Renal cortex interstitium (tissue), 11 donors: ENCODE measurements at regions not wholly inside any gene's neighbourhood (a gene's known extent, or its start where the extent isn't known, plus 50 kb on each side); places are given as distances from the start of the nearest gene placed in this dataset.
"Not testable (repeated sequence)": the region's sequence is repeated elsewhere in the genome, so short reads cannot be mapped to it uniquely, and the experiment has no call there.

Experiments used
- DNase-seq, 11 donors: peaks; one replicate each; pipeline ENCODE4 v3.0.0-alpha.2; 2013; ENCODE audit warnings: low read depth in 9 of 11, low spot score in 4 of 11; ENCODE audit errors: extremely low read depth in 1 of 11

GRCh38 chr3:65181391-65181871 is 493.6 kb upstream of the ADAMTS9 start:
- DNase-seq = no peak

DNA sequence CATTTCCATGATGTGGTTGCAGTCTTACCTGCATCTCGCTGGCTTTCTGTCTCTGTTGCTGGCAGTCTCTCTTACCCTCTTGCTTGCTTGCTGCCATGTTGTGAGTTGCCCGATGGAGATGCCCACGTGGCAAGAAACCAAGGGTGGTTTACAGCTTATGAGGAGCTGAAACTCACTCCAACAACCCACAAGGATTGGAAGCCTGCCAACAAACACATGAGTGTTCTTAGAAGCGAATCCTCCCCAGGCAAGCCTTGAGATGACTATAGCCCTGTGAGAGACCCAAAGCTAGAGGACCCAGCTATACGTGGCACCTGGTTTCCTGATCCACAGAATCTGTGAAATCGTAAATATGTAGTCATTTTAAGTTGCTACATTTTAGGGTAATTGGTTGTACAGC is 490.9 kb upstream of the ADAMTS9 start:
- DNase-seq = no peak

DNA sequence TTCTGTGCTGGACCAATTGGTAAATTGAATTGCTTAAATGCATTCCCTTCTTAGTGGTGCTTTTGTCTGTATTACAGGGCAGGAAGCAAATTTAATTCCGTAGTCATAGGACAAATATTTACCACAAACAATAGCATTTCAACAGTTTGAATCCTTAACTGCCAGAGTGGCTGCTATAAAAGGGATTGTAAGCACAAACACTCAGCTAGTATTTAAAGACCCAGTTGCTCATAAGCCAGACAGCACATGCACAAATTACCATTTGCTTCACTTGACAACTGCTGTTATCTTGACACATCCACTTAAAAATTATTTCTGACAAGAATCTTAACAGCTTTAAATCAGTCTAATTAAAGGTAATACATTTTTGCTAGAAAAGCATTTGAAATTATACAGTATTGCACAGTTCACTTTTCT is 490.2 kb upstream of the ADAMTS9 start:
- DNase-seq = no peak

GRCh38 chr3:65174713-65175112 is 486.9 kb upstream of the ADAMTS9 start:
- DNase-seq = no peak

GRCh38 chr3:65173841-65174240 is 486.0 kb upstream of the ADAMTS9 start:
- DNase-seq = no peak

GRCh38 chr3:65172209-65172608 is 484.4 kb upstream of the ADAMTS9 start:
- no peak for DNase-seq

DNA sequence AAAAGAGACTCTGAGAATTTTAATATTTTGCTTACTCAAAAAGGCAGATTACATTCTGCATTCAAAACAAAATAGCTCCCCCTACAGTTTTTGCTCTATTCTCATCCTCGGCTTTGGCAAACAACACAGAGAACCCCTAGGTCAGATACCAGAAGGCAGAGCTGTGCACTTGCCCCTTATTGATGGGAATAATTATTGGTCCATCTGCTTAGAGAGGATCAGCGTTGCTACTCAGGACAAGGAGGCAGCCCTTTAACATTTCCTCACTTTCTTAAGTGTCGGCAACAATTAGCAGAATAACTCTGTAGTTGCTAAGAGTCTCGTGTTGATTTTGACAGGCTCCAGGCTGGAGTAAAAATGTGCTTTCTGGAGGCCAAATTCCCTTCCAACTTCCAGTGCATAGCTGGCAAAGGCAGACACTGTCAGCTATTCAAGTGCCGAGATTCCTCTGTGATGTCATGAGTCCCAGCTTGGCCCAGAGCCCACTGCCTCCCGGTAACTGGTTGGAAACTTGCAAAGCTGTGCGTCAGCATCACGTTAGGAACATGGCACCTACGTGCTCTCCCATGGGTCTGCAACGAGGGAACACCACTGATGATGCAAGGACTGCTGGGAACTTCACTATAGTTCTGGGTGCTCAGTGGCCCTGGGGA is 482.7 kb upstream of the ADAMTS9 start:
- DNase-seq = peak in 3 of 11 donors; percentile 20 to 38 (median 33)

DNA sequence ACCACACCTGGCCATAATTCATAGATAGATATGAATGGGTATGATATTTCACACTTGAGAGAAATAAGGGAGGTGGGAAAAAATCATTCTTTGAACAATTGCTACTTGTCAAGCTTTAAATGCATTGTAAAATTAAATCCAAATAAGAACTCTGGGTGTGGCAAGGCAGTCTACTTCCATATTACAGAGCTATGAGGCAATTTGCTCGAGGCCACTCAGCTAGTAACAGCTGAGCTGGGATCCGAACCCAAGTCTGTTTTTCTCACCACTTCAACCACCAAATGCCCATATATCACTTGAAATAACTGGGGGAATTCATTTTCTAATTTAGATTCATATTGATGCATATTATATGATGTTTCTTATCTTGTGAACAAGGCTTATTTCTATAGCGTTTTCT is 482.2 kb upstream of the ADAMTS9 start:
- no peak for DNase-seq

DNA sequence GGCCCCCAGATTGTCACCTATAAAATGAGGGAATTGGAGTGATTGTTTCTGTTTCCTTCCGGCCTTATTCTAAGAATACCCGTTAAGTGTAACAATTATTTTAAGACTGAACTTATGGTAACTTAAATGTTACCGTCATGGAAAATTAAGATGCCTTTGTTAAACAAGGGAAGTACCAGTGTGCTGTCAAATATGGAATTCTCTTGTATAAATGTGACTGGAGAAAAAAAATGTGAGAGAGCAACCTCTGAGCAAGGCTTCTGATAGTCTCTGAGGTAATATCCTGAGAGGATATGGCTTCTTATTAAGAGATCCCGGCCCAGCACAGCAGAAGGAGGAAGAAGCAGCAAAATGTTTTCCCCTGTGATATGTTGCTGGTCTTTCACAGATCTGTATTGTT is 480.7 kb upstream of the ADAMTS9 start:
- peak in 1 of 11 donors; percentile 7 for DNase-seq

- no peak for DNase-seq
Measured at GRCh38 chr3:65166531-65166930, 478.7 kb upstream of the ADAMTS9 start.

GRCh38 chr3:65158023-65158422 is 470.2 kb upstream of the ADAMTS9 start:
- no peak for DNase-seq

GRCh38 chr3:65153850-65154512 is 466.2 kb upstream of the ADAMTS9 start:
- no peak for DNase-seq

GRCh38 chr3:65151666-65152065 is 463.9 kb upstream of the ADAMTS9 start:
- no peak for DNase-seq

DNA sequence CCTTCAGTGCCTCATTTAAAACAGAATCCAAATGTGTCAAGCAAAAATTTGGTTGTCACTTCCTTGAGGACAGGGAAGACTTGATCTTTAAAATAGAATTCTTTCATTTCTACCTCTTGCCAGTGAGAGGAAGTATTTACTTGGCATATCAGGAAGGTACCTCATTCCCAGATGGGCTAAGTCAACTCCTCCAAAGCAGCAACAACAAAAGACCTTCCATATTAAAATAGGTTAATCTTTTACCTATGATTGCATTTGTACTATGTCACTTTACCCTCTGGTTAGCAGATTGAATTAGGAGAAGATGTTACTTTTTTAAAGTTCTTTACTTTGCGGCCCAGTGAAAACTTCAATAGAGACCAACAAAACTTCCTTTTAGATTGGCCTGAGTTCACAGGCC is 462.1 kb upstream of the ADAMTS9 start:
- no peak for DNase-seq

GRCh38 chr3:65148687-65149086 is 460.9 kb upstream of the ADAMTS9 start:
- DNase-seq = no peak

DNA sequence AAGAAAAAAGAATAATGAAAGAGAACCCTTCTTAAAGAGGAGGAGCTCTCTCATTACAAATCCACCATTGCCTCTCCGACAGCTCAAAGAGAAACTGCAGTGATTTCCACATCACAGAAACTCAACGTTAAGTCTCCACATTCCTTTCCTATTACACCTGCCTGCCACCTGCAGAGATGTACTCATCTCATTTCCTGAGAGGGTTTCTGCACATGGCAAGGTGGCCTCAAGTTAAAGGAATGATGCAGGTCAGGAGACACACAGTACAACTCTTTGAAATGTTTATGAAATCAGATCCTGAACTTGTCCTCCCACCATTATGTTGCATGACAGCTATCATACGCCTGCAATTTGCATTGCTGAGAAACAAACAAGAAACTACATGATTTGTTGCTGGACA is 458.4 kb upstream of the ADAMTS9 start:
- peak in 3 of 11 donors; percentile 15 to 25 (median 21) for DNase-seq

DNA sequence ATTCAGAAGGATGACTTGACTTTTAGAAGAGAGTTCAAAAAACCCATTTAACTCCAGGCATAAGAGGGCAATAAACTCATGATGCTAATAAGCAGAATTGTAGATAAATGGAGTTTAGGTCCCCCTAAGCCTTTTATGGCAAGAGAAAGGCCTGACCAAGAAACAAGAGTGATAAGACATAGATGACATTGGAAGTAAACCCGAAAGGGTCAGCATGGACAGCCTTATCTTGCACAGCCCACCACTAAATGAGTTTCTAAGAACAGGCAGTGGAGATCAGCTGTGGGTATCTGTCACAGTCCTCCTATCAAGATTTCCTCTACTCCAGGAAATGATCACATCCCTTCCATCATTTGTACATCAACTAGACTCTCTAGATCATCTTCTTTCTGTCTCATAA is 457.9 kb upstream of the ADAMTS9 start:
- DNase-seq = no peak

DNA sequence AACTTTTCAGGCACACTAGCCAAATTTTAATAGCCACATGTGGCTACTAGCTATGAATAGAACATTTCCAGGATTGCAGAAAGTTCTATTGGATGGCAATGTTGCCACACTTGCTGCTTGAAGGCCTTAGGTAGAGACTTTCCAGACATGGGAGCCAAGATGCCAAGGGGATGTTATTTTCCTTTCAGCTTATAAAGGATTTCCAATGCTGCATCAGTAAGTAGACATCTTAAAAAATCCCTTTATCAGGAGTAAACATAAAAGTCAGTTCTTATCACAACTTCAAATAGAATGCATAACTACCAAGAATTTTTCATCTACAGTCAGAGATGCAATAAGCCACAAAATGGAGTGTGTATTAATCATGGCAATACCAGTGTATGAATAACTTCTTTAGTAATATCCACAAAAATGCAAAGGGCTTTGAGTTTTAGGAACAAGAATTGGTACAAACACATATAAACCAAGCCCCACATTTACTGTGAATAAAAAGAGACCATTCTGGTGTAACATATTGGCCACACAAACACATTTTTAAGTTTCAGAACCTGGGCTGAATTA is 457.1 kb upstream of the ADAMTS9 start:
- DNase-seq = no peak

DNA sequence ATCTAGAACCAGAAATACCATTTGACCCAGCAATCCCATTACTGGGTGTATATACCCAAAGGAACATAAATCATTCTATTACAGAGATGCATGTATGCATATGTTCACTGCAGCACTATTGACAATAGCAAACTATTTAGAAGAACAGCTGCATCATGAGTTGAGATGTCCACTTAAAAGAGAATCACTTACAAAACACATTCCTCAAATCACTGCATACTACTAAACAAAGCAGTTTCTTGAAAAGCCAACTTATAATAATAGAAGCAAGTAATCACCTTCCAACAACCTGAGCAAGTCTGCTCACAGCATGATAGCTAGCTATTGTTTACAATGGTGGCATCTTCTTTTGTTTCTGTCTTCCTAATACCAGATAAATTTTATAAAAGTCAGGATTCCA is 454.7 kb upstream of the ADAMTS9 start:
- DNase-seq = no peak

DNA sequence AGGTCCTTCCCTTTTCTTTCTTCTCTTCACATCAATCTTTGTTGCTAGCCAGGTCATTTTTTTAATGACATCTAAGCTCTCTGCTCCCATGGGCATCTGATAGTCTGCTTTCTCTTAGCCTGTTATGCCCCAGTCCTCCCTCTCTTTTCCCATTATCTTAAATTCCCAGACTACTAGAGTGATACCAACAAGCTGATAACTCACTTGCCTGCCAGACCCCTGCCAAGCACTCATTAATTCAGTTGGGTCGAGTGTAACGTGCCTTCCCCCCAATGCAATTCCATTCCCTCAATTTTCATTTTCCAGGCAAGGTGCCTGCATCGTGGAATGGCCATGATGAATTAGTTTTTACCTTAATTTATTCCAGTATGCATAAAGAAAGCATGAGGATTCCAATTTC is 450.8 kb upstream of the ADAMTS9 start:
- no peak for DNase-seq

DNA sequence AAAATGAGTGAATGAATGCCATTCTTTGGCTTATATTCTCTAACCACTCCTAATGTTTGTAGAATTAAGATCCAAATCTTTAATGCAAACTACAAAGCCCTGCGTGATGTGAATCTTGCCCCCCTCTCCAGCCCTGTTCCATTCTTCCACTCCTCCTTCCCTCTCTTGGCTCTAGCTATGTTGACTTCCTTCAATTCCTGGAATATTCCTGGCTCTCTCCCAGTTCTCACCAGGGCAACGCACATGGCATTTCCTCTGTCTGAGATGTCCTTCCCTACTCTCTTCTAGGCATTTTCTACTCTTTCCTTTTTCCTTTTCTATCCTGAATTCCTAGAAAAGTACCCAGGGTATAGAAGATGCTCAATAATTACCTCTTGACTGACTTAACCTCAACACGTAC is 446.0 kb upstream of the ADAMTS9 start:
- DNase-seq = not testable (repeated sequence)
